ENCODE measurements at regions not wholly inside any gene's neighbourhood (a gene's known extent, or its start where the extent isn't known, plus 50 kb on each side); places are given as distances from the start of the nearest gene placed in this dataset.

DNA sequence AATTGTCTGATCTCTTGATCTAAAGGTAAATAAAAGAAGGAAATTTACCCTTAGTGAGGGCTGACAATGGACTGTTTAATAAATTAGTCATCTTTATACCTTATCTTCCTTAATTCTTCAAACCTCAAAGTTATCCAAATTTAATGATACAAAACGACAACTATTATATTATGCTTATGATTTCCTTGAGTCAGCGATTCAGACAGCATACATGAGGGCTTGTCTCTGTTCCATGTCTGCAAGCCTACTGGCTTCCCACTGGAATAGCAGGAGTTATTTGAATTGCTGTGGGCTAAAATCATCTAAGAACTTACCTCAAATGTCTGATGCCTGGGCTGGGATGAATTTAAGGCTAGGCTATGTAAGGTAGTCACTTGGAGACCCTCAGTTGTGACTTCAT, 197.2 kb upstream of the MDGA2 start:
- no peak for DNase-seq (ENCODE audit: low spot score)

DNA sequence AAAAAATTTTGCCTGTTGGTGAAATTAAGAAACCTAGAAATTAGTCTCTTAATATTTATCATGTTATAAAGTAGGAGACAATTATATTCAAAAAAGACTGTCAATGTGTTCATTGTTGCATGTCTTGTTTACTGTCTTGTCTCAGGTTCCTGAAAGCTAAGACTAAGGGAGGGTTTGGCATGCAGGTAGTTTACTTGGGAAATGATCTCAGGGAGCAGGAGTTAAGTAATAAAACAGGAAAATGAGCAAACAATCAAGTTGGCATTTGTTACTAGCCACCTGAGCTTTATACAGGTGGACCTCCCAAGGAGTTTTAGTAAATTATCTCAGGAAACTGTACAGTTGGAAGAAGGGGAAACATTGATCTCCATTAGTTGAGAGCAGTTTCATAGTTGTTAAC, 188.0 kb upstream of the MDGA2 start:
- DNase-seq (ENCODE audit: low spot score), result no peak

DNA sequence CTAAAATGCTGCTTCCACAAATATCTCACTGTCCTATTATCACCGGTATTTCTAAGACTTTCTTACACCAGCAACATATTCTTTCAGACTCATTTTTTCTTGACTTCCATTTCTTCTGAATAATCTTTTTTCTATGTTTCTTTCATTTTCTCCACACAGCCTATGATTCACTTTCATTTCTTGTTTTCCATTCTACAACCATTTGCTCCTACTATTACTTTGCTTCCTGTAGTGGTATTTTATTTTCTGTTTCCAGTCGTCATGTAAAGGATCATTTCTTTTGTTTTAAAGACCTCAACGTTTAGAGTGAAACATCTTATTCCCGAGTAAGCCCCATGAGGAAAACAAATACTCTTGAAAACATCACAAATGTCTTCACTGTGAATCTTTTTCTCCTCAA, 182.2 kb upstream of the MDGA2 start:
- DNase-seq (ENCODE audit: low spot score), result no peak

DNA sequence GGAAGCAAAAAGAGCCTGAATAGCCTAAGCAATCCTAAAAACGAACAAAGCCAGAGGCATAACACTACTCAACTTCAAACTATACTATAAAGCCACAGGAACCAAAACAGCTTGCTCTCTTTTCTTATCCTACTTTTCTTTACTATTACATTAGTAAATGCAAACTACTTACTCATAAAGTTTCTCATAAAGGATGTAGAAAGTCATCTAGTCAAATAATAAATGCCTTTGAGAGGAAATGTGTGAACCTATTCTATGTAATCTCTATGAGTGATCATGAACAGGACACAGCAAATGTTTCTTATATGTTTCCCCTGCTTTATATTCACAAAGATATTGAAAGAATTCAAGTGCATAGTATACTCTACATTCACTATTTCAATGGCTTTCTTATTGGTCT, 176.9 kb upstream of the MDGA2 start:
- DNase-seq (ENCODE audit: low spot score), result no peak

DNA sequence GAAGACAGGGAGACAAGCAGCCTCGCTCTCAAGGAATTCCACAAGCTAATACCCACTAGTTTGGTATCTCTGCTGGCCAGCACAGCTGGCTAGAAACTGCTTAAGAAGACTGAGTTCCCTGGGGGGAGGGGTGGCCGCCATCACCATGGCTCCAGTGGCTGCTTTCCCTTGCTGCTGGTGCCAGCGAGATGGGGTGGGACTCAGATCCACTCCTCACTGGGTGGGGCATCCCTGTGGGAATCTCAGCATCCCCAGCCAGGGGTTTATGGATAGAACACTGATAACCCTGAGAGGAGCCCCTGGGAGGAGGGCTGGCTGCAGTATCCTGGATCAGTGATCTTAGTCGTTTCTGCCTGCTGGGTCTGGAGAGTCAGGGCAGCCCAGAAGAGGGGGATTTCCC, 170.6 kb upstream of the MDGA2 start:
- DNase-seq (ENCODE audit: low spot score), result no peak

DNA sequence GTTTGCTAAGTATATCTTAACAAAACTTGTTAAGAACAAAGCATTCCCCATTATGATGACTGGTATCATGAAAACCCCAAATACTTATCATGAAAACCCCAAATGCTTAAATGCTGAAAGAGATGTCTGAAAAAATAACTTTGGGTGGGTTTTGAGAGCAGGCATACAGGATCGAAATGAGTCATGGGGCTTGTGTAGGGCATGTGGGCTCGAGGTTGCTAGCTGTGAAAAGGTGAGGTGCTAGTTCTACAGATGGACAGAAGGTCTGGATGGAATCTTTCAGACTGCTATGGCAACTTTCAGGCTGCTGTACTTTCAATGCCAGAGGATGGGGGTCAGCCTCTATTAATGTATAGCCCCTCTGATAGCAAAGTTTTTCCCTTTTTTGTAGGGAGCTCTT, 167.8 kb upstream of the MDGA2 start:
- no peak for DNase-seq (ENCODE audit: low spot score)

DNA sequence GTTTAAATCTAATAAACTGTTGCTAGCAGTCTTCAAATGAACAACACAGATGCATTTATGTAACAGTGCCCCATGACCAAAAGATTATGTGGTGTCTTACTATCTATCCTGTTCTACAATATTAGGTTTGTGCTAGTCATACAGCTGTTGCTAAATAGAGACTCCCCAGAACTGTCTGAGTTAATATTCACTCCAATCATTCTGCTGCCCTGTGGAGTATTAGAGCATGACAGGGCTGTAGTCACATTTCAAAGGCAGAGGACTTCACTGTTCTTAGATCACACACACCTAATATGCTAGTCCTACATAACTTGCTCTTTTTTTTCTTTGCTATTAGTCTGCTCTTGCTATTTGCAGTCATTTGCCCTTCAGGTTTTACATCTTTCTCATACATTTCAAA, 157.6 kb upstream of the MDGA2 start:
- DNase-seq (ENCODE audit: low spot score), result no peak

DNA sequence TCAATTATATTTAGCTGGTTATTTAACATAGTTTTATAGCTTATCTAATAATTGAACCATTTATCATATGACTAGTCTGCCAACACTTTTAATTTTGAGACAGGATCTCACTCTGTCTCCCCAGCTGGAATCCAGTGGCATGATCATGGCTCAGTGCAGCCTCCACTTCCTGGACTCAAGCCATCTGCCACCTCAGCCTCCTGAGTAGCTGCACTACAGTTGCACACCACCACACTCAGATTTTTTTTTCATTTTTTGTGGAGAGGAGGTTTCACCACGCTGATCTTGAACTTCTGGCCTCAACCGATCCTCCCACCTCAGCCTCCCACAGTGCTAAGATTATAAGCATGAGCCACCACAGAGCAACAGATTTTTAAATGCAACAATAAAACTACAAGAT, 151.4 kb upstream of the MDGA2 start:
- DNase-seq (ENCODE audit: low spot score), result no peak

DNA sequence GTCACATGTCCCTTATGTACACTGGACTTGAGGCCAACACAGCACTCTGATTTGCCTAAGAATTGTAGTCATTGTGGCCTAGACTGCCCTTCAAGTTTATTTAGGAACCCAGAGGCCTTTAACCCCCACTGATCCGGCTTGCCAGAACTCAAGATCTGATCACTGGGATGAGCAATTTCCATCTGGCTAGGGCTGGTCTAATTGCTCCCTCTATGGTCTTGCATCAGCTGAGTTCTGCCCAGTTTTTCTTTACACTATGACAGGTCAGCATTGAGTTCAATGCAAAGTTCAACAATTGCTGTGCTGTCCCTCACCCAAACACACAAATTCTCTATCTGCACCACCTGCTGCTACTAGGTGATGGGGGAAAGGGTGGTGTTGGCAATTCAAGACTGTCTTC, 146.9 kb upstream of the MDGA2 start:
- DNase-seq (ENCODE audit: low spot score), result no peak

DNA sequence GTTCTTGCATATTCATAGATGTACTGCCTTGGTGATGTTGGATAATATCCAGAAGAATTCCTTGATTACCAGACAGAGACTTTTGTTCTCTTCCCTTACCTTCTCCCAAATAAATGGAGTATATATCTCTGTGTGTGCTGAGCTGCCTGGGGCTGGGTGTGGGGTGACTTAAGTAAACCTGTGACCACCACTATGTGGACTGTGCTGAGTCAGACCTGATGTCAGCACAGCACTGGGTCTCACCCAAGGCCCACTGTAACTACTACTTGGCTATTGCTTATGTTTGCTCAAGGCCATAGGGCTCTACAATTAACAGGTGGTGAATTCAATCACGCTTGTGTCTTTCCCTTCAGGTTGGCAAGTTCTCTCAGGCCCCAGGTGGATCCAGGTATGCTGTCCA, 145.7 kb upstream of the MDGA2 start:
- no peak for DNase-seq (ENCODE audit: low spot score)

DNA sequence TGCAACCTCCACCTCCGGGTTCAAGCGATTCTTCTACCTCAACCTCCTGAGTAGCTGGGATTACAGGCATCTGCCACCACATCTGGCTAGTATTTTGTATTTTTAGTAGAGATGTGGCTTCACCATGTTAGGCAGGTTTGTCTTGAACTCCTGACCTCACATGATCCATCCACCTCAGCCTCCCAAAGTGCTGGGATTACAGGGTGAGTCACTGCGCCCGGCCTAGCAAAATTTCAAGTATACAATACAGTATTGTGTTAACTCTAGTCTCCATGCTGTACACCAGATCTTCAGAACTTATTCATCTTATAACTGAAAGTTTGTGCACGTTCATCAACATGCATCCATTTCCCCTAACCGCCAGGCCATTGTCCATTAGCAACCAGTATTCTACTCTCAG, 115.1 kb upstream of the MDGA2 start:
- no peak for DNase-seq (ENCODE audit: low spot score)

DNA sequence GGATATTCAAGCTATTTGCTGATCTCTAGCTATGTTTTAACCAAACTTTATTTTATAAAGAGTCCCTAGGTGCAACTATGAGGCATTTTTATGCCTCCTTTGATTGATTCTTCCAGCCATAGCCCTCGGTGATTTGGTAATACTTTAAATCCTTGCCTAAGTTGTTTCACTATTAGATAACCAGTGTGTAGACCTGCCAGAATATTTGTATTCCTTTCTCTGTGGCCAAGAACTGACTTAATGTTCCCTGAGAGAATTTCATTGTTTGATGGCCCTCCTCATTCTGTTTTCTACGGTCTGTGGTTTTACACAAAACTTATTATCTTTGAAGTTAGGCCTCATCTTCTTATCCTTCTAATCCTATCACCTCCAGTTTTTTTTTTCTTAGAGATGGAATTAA, 109.7 kb upstream of the MDGA2 start:
- no peak for DNase-seq (ENCODE audit: low spot score)

DNA sequence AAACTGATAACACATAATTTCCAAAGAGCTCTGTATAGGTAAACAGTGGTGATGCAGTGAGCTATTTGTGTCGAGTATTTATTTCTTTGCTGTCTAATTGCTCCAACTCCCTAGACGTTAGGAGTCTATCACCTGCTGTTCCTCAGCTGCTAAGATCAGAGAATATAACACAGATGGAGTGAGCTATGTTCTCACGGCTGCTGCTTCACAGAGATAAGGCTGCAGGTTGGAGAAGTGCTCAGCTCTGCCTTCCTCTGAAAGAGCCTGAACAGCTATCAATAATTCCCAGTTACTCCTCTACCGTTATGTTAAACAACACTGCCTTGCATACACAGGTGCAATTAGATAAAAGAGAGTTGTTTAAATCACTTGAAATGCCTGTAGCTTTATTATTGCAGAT, 103.2 kb upstream of the MDGA2 start:
- no peak for DNase-seq (ENCODE audit: low spot score)

DNA sequence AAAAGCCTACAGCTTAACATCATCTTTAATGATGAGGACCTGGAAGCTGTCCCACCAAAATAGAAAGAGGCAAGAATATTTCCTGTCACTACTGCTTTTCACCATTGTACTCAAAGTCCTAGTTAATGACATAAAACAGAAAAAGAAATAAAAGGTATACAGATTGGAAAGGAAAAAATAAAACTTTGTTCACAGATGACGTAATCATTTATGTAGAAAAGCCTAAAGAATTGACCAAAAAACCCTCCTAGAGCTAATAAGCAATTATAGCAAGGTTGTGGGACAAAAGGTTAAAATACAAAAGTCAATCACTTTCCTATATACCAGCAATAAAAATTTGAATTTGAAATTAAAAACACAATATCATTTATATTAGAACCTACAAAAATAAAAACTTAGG, 97.2 kb upstream of the MDGA2 start:
- no peak for DNase-seq (ENCODE audit: low spot score)

DNA sequence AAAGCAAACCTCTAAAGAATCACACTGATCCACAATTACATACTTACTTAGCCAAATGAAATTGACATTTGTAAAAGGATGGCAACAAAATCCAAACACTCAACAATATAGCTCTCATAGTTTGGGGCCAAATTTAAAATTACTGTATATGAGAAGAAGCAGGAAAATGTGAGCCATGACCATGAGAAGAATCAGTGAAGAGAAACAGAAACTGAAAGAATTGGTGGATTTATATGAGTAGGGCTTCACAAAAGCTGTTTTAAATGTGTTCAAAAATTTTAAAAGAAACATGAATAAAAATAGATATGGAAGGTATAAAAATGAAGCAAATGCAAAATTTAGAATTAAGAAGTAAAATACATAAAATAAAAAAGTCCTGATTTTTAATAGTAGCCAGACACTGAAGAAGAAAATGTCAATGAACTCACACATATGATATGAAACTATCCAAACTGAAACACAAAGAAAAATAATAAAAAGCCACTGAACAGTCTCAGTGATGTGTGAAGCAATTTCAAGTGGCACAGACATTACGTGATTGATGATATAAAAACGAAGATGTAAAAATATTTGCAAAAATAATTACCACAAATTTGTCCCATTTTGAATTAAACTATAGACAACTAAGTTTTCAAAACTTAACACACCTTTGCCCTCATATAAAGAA, 87.9 kb upstream of the MDGA2 start:
- no peak for DNase-seq (ENCODE audit: low spot score)

DNA sequence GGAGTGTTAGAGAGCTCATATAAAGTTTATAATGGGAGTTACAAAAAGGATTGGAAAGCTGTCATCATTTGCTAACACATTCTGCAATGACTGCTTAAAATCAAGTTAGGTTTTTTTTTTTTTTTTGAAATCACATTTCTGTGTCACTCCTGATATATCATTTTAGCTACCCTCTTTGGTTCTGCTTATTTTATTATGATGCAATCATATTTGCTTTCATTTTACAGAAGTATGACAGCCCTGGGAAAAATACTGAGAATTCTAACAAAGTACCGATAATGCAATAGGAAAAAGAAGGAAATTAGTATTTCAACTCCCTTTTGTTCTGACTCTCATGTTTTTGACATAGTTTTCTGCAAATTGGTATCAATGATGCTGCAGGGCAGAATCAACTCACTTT, 71.6 kb upstream of the MDGA2 start:
- DNase-seq (ENCODE audit: low spot score), result no peak

DNA sequence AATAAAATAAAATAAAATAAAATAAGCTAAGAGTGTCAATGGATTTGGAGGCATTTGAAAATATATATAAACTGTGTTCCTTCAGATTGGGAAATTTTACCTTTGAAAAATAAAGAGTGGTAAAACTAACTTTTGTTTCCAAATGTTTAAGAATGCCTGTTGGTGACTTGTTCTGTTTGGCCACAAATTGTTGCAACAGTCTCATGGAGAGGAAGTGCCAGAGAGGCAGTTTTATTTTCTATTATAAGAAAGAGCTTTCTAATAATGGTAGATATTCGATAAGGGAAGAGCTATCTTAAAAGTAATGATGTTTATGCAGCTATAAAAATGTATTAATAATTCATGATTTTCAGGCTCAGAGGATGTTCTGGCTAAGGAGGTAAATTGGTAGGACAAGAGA, 68.8 kb upstream of the MDGA2 start:
- no peak for DNase-seq (ENCODE audit: low spot score)

DNA sequence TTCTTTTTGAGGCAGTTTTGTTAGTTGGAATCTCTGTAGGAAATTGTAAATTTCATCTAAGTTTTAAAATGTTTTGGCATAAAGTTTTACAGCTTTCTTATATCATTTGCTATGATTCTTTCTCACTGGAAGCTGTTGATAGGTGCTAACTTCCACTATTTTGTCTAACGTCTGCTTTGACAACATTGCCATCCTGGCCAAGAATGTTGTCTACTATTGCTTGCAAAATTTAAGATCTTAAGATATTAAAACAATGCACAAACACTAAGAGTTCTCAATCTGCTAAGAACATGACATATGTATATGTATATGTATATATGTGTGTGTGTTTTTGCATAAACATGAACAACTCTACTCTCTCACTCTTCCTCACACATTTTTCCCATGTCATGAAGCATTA, 64.1 kb upstream of the MDGA2 start:
- DNase-seq (ENCODE audit: low spot score), result no peak

DNA sequence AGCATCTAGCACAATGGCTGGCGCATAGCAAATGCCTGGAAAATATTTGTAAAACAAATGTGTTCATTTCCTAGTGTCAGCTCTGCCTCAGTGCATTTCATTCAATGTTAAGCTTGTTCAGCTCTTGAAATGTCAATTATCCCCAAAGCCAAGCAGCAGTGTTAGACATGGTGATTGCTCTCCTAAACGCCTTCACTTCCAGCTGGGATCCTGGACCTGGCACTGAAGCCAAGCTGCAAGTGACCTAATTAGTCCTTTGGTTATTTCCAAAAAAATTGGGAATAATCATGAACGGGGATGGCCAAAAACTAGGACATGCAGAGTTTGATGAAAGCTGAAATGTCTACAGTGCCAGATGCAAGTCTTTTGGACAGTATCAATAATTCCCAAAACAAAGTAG, 54.9 kb upstream of the MDGA2 start:
- DNase-seq (ENCODE audit: low spot score), result no peak

All from HuH-7 (cell line).